HepG2 (cell line): ENCODE measurements at regions not wholly inside any gene's neighbourhood (a gene's known extent, or its start where the extent isn't known, plus 50 kb on each side); places are given as distances from the start of the nearest gene placed in this dataset.

Experiments used
- ATAC-seq: fragments of 200-7000 bp; cut with Tn5 transposase; 3 replicates; pipeline ENCODE4 v1.9.1; 2020; ENCODE audit warnings: mild to moderate bottlenecking, moderate library complexity
- BruUV-seq: library from RNA; stranded (reverse); fragments of 400-500 nt; replicated peaks from 2 replicates; lab custom pipeline; 2021; lab: Mats Ljungman, UMichigan
- CTCF ChIA-PET: fragments of 300-600 bp; formaldehyde crosslinking; extraction: SDS; loops from one replicate; lab custom pipeline; 2021; ENCODE audit warnings: low total read pairs, inconsistent platforms, low intra/inter-chr PET ratio; lab: Yijun Ruan, JAX
- POLR2A ChIA-PET: fragments of 350-600 bp; sonication (Branson Sonifier 250); formaldehyde crosslinking; loops from one replicate; lab custom pipeline; 2020; ENCODE audit warnings: antibody characterized with exemption, inconsistent platforms; lab: Yijun Ruan, JAX
- DNase-seq: peaks from one replicate; pipeline ENCODE4 v3.0.0-alpha.2; 2015; ENCODE audit warnings: low spot score
- FAIRE-seq: peaks from 3 replicates; lab custom pipeline; 2011; peaks lifted over from hg19 to GRCh38; lab: Jason Lieb, UNC
- H2AFZ ChIP-seq: one replicate; pipeline ENCODE4 v1.6.1; 2011; ENCODE audit warnings: low read length, inconsistent platforms
- H3K27ac ChIP-seq: fragments of 300-600 bp; 3 replicates; pipeline ENCODE4 v1.8.0; 2011; ENCODE audit warnings: mixed run types, mild to moderate bottlenecking, mixed read lengths, low read length, inconsistent platforms; ENCODE audit not compliant: insufficient read depth; ENCODE audit errors: extremely low read length
- H3K27me3 ChIP-seq, 2 experiments: fragments of 200-600 bp in 1 of 2; 2 replicates in 1 of 2; 3 replicates in 1 of 2; pipeline versions ENCODE4 v1.6.0 to v1.8.0; 2011; ENCODE audit warnings: low read length in 2 of 2, mild to moderate bottlenecking in 2 of 2, moderate library complexity in 2 of 2, inconsistent platforms in 1 of 2; ENCODE audit not compliant: insufficient read depth in 2 of 2, control insufficient read depth in 1 of 2
- H3K36me3 ChIP-seq, 2 experiments: fragments of 200-600 bp in 1 of 2; replicated peaks in 1 of 2; 2 replicates in 1 of 2; 3 replicates in 1 of 2; pipeline versions ENCODE4 v1.5.1 to v1.8.0; 2011; ENCODE audit warnings: low read length in 2 of 2, inconsistent platforms in 1 of 2; ENCODE audit not compliant: insufficient read depth in 2 of 2, control insufficient read depth in 1 of 2
- H3K4me1 ChIP-seq: 2 replicates; pipeline ENCODE4 v1.5.1; 2012; ENCODE audit warnings: low read length, inconsistent platforms; ENCODE audit not compliant: insufficient read depth
- H3K4me2 ChIP-seq: 2 replicates; pipeline ENCODE4 v1.6.0; 2011; ENCODE audit warnings: low read depth, low read length, inconsistent platforms
- H3K4me3 ChIP-seq, 3 experiments: fragments of 200-600 bp in 1 of 3; sonication (generic), shearing (Covaris generic) in 1 of 3; replicated peaks in 1 of 3; 2 replicates each; pipeline ENCODE4 v1.5.1; 2011 to 2016; ENCODE audit warnings: low read length in 3 of 3, inconsistent platforms in 2 of 3, low read depth in 2 of 3, mild to moderate bottlenecking in 2 of 3, control low read depth in 1 of 3, mixed read lengths in 1 of 3; ENCODE audit not compliant: insufficient read depth in 1 of 3
- H3K79me2 ChIP-seq: one replicate; pipeline ENCODE4 v1.6.1; 2011; ENCODE audit warnings: low read length, inconsistent platforms; ENCODE audit not compliant: insufficient read depth
- H3K9ac ChIP-seq: 2 replicates; pipeline ENCODE4 v1.6.0; 2011; ENCODE audit warnings: mild to moderate bottlenecking, low read depth, low read length, inconsistent platforms; ENCODE audit not compliant: insufficient read depth
- H3K9me3 ChIP-seq: 2 replicates; pipeline ENCODE4 v1.5.1; 2012; ENCODE audit warnings: mild to moderate bottlenecking, low read length
- H4K20me1 ChIP-seq: 2 replicates; pipeline ENCODE4 v1.6.0; 2011; ENCODE audit warnings: inconsistent platforms, mild to moderate bottlenecking, low read length, moderate library complexity; ENCODE audit not compliant: insufficient read depth
- BCL6 ChIP-seq: IDR thresholded peaks from 2 replicates; pipeline ENCODE4 v1.6.1; 2016; ENCODE audit warnings: missing genetic modification reagents, missing compliant biosample characterization
- MTA3 ChIP-seq: sonication (generic); formaldehyde crosslinking; IDR thresholded peaks from 2 replicates; pipeline ENCODE4 v1.4.0; 2020; ENCODE audit warnings: missing genetic modification reagents
- NFKB2 ChIP-seq: sonication (generic); formaldehyde crosslinking; IDR thresholded peaks from 2 replicates; pipeline ENCODE4 v1.4.0; 2020; ENCODE audit warnings: missing genetic modification reagents, borderline replicate concordance
- SMC3 ChIP-seq: IDR thresholded peaks from 2 replicates; pipeline ENCODE4 v1.6.1; 2011; ENCODE audit warnings: low read length, improper control_type of control experiment
- U2AF1 ChIP-seq: fragments of 200-400 bp; formaldehyde crosslinking; optimal IDR thresholded peaks from 2 replicates; pipeline ENCODE3; 2017; ENCODE audit warnings: mild to moderate bottlenecking, low read depth, low read length
- YEATS2 ChIP-seq: sonication (generic); formaldehyde crosslinking; IDR thresholded peaks from 2 replicates; pipeline ENCODE4 v1.4.0; 2020; ENCODE audit warnings: missing genetic modification reagents, borderline replicate concordance
- ZBTB3 ChIP-seq: sonication (generic); formaldehyde crosslinking; IDR thresholded peaks from 2 replicates; pipeline ENCODE4 v1.4.0; 2020; ENCODE audit warnings: low read depth, mild to moderate bottlenecking, moderate library complexity, missing genetic modification reagents, borderline replicate concordance
- ZNF292 ChIP-seq: sonication (generic); formaldehyde crosslinking; IDR thresholded peaks from 2 replicates; pipeline ENCODE4 v1.8.1; 2022; ENCODE audit warnings: mild to moderate bottlenecking, low read depth, missing genetic modification reagents, borderline replicate concordance
- ZNF510 ChIP-seq: sonication (generic); formaldehyde crosslinking; IDR thresholded peaks from 2 replicates; pipeline ENCODE4 v1.4.0; 2020; ENCODE audit warnings: low read depth, mild to moderate bottlenecking, missing genetic modification reagents
- ZNF737 ChIP-seq: sonication (generic); formaldehyde crosslinking; IDR thresholded peaks from 2 replicates; pipeline ENCODE4 v1.5.0; 2020; ENCODE audit warnings: missing genetic modification reagents, mild to moderate bottlenecking, borderline replicate concordance
- WGBS: methylation state at CpG from one replicate; pipeline ENCODE4 v1.1.6; 2017; ENCODE audit warnings: low lambda C conversion rate; 5-methylcytosine and 5-hydroxymethylcytosine counted together
- in situ Hi-C: cut with HindIII; loops from 2 replicates; pipeline ENCODE4 v1.10.0; 2017; ENCODE audit warnings: low pct_unique_long_range_greater_than_20kb; ENCODE audit not compliant: extremely low pct_ligation_motif_present
- intact Hi-C: fragments of 100-400 bp; cut with micrococcal nuclease; formaldehyde crosslinking; loops from one replicate; pipeline ENCODE4 v1.10.0; 2022; ENCODE audit not compliant: unreplicated experiment
- TF ChIP-seq, protein P1 (sequence below): sonication (generic); formaldehyde crosslinking; IDR thresholded peaks from 2 replicates; pipeline ENCODE4 v1.9.0; 2022; ENCODE audit warnings: missing genetic modification reagents, mild to moderate bottlenecking, borderline replicate concordance
- TF ChIP-seq, protein P2 (sequence below): IDR thresholded peaks from 2 replicates; pipeline ENCODE4 v1.6.1; 2016; ENCODE audit warnings: missing compliant biosample characterization, missing genetic modification reagents, borderline replicate concordance
- TF ChIP-seq, protein P3 (sequence below): sonication (generic); formaldehyde crosslinking; IDR thresholded peaks from 2 replicates; pipeline ENCODE4 v1.5.0; 2020; ENCODE audit warnings: mild to moderate bottlenecking, missing genetic modification reagents
- TF ChIP-seq, protein P4 (sequence below): sonication (generic); formaldehyde crosslinking; IDR thresholded peaks from 2 replicates; pipeline ENCODE4 v1.8.0; 2022; ENCODE audit warnings: low read depth, missing genetic modification reagents
- TF ChIP-seq, protein P5 (sequence below), 2 experiments: sonication (generic) in 1 of 2; formaldehyde crosslinking in 1 of 2; IDR thresholded peaks; 2 replicates each; pipeline versions ENCODE4 v1.4.0 to v1.6.1; 2016 to 2020; ENCODE audit warnings: borderline replicate concordance in 1 of 2, low read depth in 1 of 2, mild to moderate bottlenecking in 1 of 2, missing genetic modification reagents in 1 of 2

DNA sequence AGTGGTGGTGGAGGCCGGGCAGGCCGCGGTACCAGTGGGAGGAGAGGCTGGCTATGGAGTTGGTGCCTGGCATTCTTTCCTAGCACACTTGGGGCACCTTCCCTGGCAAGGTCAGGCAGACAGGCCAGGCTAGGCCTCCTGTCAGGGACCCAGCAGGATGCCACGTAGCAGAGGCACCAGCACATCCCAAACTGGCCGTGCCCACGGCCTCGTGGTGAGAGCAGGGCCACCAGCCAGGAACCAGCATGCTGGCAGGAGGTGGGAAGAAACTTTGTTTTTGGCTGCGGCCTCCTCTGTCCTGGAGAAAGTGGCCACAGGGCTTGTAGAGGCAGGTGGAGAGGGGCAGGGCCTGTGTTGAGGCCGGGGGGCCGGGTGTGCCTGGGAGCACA lies 57.6 kb upstream of the CBFA2T3 start:
- DNase-seq (no peak), ATAC-seq (no peak), FAIRE-seq (no peak)
- intact Hi-C loops (no loop called here), in situ Hi-C loops (no loop called here)
- Histone ChIP-seq H3K4me3 (no peak overlapping the region), H3K4me1 (no peaks in the 10 kb centered on the region), H3K27ac (no peak overlapping the region), H3K9ac (no peak overlapping the region), H3K27me3 (peaks cover 22 to 76% of the 10 kb centered on the region in 2 experiments), H4K20me1 (peaks cover 8% of the 10 kb centered on the region; the same call in 1 of the 2 replicates), H3K4me2 (no peak overlapping the region), H3K36me3 (no peaks in the 10 kb centered on the region), H3K9me3 (peaks cover 5% of the 10 kb centered on the region; the same call in 1 of the 2 replicates), H3K79me2 (no peaks in the 10 kb centered on the region), H2AFZ (no peak overlapping the region)
- CTCF ChIA-PET, result no interaction called here
- POLR2A ChIA-PET, result no interaction called here
- 0% methylated on average over 2 of the region's 10 CpGs for WGBS
- BruUV-seq, result no TSS peak
- no peak for TF ChIP-seq NFKB2
- no peak for TF ChIP-seq YEATS2 (CRISPR knock-in tag)
- TF ChIP-seq, protein P1, sequence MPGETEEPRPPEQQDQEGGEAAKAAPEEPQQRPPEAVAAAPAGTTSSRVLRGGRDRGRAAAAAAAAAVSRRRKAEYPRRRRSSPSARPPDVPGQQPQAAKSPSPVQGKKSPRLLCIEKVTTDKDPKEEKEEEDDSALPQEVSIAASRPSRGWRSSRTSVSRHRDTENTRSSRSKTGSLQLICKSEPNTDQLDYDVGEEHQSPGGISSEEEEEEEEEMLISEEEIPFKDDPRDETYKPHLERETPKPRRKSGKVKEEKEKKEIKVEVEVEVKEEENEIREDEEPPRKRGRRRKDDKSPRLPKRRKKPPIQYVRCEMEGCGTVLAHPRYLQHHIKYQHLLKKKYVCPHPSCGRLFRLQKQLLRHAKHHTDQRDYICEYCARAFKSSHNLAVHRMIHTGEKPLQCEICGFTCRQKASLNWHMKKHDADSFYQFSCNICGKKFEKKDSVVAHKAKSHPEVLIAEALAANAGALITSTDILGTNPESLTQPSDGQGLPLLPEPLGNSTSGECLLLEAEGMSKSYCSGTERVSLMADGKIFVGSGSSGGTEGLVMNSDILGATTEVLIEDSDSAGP, result no peak
- TF ChIP-seq, protein P2, sequence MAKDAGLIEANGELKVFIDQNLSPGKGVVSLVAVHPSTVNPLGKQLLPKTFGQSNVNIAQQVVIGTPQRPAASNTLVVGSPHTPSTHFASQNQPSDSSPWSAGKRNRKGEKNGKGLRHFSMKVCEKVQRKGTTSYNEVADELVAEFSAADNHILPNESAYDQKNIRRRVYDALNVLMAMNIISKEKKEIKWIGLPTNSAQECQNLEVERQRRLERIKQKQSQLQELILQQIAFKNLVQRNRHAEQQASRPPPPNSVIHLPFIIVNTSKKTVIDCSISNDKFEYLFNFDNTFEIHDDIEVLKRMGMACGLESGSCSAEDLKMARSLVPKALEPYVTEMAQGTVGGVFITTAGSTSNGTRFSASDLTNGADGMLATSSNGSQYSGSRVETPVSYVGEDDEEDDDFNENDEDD (CRISPR knock-in tag), result no peak
- no peak for TF ChIP-seq ZNF737
- no peak for TF ChIP-seq ZNF510 (CRISPR knock-in tag)
- TF ChIP-seq, protein P3, sequence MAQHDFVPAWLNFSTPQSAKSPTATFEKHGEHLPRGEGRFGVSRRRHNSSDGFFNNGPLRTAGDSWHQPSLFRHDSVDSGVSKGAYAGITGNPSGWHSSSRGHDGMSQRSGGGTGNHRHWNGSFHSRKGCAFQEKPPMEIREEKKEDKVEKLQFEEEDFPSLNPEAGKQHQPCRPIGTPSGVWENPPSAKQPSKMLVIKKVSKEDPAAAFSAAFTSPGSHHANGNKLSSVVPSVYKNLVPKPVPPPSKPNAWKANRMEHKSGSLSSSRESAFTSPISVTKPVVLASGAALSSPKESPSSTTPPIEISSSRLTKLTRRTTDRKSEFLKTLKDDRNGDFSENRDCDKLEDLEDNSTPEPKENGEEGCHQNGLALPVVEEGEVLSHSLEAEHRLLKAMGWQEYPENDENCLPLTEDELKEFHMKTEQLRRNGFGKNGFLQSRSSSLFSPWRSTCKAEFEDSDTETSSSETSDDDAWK (CRISPR knock-in tag), result no peak
- TF ChIP-seq, protein P4, sequence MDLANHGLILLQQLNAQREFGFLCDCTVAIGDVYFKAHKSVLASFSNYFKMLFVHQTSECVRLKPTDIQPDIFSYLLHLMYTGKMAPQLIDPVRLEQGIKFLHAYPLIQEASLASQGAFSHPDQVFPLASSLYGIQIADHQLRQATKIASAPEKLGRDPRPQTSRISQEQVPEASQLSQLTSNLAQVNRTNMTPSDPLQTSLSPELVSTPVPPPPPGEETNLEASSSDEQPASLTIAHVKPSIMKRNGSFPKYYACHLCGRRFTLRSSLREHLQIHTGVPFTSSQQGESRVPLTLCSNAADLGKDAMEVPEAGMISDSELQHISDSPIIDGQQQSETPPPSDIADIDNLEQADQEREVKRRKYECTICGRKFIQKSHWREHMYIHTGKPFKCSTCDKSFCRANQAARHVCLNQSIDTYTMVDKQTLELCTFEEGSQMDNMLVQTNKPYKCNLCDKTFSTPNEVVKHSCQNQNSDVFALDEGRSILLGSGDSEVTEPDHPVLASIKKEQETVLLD (CRISPR knock-in tag), result no peak
- TF ChIP-seq U2AF1, result no peak
- no peak for TF ChIP-seq ZNF292 (CRISPR knock-in tag)
- no peak for TF ChIP-seq SMC3
- TF ChIP-seq, protein P5, sequence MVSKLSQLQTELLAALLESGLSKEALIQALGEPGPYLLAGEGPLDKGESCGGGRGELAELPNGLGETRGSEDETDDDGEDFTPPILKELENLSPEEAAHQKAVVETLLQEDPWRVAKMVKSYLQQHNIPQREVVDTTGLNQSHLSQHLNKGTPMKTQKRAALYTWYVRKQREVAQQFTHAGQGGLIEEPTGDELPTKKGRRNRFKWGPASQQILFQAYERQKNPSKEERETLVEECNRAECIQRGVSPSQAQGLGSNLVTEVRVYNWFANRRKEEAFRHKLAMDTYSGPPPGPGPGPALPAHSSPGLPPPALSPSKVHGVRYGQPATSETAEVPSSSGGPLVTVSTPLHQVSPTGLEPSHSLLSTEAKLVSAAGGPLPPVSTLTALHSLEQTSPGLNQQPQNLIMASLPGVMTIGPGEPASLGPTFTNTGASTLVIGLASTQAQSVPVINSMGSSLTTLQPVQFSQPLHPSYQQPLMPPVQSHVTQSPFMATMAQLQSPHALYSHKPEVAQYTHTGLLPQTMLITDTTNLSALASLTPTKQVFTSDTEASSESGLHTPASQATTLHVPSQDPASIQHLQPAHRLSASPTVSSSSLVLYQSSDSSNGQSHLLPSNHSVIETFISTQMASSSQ (IDR thresholded peaks at IDR 0.05; ENCODE audit: low read depth), result no peak
- TF ChIP-seq, protein P5 (CRISPR knock-in tag; IDR thresholded peaks at IDR 0.05; ENCODE audit: borderline replicate concordance), result no peak
- no peak for TF ChIP-seq MTA3 (CRISPR knock-in tag)
- TF ChIP-seq BCL6, result no peak
- no peak for TF ChIP-seq ZBTB3 (CRISPR knock-in tag)
